Upper lobe of left lung (tissue), 6 donors: ENCODE measurements at regions not wholly inside any gene's neighbourhood (a gene's known extent, or its start where the extent isn't known, plus 50 kb on each side); places are given as distances from the start of the nearest gene placed in this dataset.
A peak's percentile ranks its signal among the peaks of the same experiment; 100 is the strongest.
"Not testable (repeated sequence)": the region's sequence is repeated elsewhere in the genome, so short reads cannot be mapped to it uniquely, and the experiment has no call there.

Experiments used
- ATAC-seq, 2 donors: fragments of 200-7000 bp; cut with Tn5 transposase; one replicate each; pipeline ENCODE4 v1.9.1; 2022; ENCODE audit warnings: mild to moderate bottlenecking in 2 of 2, moderate library complexity in 2 of 2; ENCODE audit not compliant: low FRiP score in 2 of 2
- DNase-seq, 2 donors: peaks; one replicate each; pipeline ENCODE4 v3.0.0-alpha.2; 2019 to 2020
- H3K27ac ChIP-seq, 4 donors: fragments of 200-600 bp; sonication (generic); one replicate each; pipeline ENCODE4 v1.5.1; 2016 to 2019
- H3K27me3 ChIP-seq, 4 donors: fragments of 200-600 bp; sonication (generic); one replicate each; pipeline ENCODE4 v1.5.1; 2017 to 2019
- H3K36me3 ChIP-seq, 4 donors: fragments of 200-600 bp; sonication (generic); one replicate each; pipeline ENCODE4 v1.5.1; 2016 to 2019
- H3K4me1 ChIP-seq, 4 donors: fragments of 200-600 bp; sonication (generic); one replicate each; pipeline ENCODE4 v1.5.1; 2018 to 2019
- H3K4me3 ChIP-seq, 4 donors: fragments of 200-600 bp; sonication (generic); one replicate each; pipeline ENCODE4 v1.5.1; 2017 to 2019; ENCODE audit warnings: mild to moderate bottlenecking in 2 of 4, moderate library complexity in 1 of 4
- H3K9me3 ChIP-seq, 4 donors: fragments of 200-600 bp; sonication (generic); one replicate each; pipeline ENCODE4 v1.5.1; 2018 to 2019
- EP300 ChIP-seq, 4 donors: sonication (generic); formaldehyde crosslinking; IDR thresholded peaks; one replicate each; pipeline ENCODE4 v1.5.1; 2017; ENCODE audit warnings: antibody characterized with exemption in 4 of 4, control low read depth in 2 of 4
- POLR2A ChIP-seq, 4 donors: fragments of 450-650 bp; IDR thresholded peaks; one replicate each; pipeline ENCODE4 v1.5.1; 2016 to 2017; ENCODE audit warnings: antibody characterized with exemption in 4 of 4, mild to moderate bottlenecking in 2 of 4
- POLR2AphosphoS5 ChIP-seq, 2 donors: sonication (generic); formaldehyde crosslinking; IDR thresholded peaks; one replicate each; pipeline ENCODE4 v1.5.1; 2017; ENCODE audit warnings: antibody characterized with exemption in 2 of 2
- WGBS, 2 donors: methylation state at CpG; one replicate each; pipeline ENCODE4 v1.1.5; 2017 to 2018; 5-methylcytosine and 5-hydroxymethylcytosine counted together
- TF ChIP-seq, protein P1 (sequence below), 6 experiments: fragments of 450-650 bp in 4 of 6; fragments of 200-600 bp in 2 of 6; sonication (generic) in 2 of 6; IDR thresholded peaks; one replicate each; pipeline ENCODE4 v1.5.1; 2016 to 2019; ENCODE audit warnings: antibody characterized with exemption in 6 of 6
- donor health status: DM: no; HTN: no; CAD: no; lungs with moderate emphysema.
- donor health status: DM: no; HTN: yes; CAD: no; lungs with severe emphysema.

DNA sequence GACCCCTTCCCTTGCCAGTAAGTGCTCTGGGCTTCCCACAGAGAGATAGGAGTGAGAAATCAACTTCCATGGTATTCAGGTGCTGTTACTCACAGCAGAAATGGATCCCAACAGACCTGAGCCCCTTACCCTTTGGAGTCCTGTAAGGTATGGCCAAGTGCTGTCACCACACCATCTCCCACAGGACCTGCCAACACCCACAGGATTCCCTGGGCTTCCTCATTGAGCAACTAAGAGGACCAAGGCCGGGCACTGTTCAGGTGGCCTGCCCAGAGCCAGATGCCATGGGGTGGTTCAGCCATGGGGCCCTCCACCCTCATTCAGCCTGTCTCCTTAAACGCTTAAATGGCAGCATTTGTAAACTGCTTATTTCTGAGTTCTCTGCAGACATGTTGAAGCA lies 166.2 kb downstream of the TRIM43 start:
- ATAC-seq: no peak
- Histone ChIP-seq H3K4me3 (no peak overlapping the region), H3K4me1 (no peaks in the 10 kb centered on the region), H3K27me3 (no peaks in the 10 kb centered on the region), H3K27ac (no peak overlapping the region), H3K36me3 (no peaks in the 10 kb centered on the region), H3K9me3 (no peaks in the 10 kb centered on the region)
- WGBS, 2 donors: 65 to 69% methylated on average over 2 of the region's 2 CpGs
- no peak for DNase-seq
- TF ChIP-seq EP300 (IDR thresholded peaks at IDR 0.05) (no peak), POLR2A (IDR thresholded peaks at IDR 0.05) (no peak), POLR2AphosphoS5 (IDR thresholded peaks at IDR 0.05) (no peak)
- TF ChIP-seq, protein P1, sequence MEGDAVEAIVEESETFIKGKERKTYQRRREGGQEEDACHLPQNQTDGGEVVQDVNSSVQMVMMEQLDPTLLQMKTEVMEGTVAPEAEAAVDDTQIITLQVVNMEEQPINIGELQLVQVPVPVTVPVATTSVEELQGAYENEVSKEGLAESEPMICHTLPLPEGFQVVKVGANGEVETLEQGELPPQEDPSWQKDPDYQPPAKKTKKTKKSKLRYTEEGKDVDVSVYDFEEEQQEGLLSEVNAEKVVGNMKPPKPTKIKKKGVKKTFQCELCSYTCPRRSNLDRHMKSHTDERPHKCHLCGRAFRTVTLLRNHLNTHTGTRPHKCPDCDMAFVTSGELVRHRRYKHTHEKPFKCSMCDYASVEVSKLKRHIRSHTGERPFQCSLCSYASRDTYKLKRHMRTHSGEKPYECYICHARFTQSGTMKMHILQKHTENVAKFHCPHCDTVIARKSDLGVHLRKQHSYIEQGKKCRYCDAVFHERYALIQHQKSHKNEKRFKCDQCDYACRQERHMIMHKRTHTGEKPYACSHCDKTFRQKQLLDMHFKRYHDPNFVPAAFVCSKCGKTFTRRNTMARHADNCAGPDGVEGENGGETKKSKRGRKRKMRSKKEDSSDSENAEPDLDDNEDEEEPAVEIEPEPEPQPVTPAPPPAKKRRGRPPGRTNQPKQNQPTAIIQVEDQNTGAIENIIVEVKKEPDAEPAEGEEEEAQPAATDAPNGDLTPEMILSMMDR (IDR thresholded peaks at IDR 0.05): no peak

DNA sequence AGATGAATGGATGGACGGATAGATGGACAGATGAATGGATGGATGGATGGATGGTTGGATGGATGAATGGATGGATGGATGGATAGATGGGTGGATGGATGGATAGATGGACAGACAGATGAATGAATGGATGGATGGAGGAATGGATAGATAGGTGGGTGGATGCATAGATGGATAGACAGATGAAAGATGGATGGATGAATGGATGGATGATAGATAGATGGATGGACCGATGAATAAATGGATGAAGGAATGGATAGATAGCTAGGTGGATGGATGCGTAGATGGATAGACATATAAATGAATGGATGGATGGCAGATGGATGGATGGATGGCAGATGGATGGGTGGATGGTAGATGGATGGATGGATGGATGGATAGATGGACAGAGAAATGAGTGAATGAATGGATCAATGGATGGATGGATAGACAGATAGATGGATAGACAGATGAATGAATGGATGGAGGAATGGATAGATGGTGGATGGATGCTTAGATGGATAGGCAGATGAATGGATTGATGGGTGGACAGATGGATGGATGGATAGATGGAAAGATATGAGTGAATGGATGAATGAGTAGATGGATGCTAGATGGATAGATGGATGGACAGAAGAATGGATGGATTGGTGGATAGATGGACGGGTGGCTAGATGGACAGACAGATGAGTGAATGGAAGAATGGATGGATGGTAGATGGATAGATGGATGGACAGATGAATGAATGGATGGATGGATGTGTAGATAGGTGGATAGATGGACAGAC lies 167.9 kb downstream of the TRIM43 start:
- Histone ChIP-seq H3K27me3 (no peaks in the 10 kb centered on the region), H3K36me3 (no peaks in the 10 kb centered on the region), H3K27ac (no peak overlapping the region), H3K4me3 (no peak overlapping the region), H3K9me3 (no peaks in the 10 kb centered on the region), H3K4me1 (no peaks in the 10 kb centered on the region)
- TF ChIP-seq EP300 (IDR thresholded peaks at IDR 0.05) (no peak), POLR2AphosphoS5 (IDR thresholded peaks at IDR 0.05) (no peak), POLR2A (IDR thresholded peaks at IDR 0.05) (no peak)
- TF ChIP-seq, protein P1 (IDR thresholded peaks at IDR 0.05): no peak
- 80 to 81% methylated on average over 4 of the region's 4 CpGs for WGBS, 2 donors
- ATAC-seq: no peak
- no peak for DNase-seq

DNA sequence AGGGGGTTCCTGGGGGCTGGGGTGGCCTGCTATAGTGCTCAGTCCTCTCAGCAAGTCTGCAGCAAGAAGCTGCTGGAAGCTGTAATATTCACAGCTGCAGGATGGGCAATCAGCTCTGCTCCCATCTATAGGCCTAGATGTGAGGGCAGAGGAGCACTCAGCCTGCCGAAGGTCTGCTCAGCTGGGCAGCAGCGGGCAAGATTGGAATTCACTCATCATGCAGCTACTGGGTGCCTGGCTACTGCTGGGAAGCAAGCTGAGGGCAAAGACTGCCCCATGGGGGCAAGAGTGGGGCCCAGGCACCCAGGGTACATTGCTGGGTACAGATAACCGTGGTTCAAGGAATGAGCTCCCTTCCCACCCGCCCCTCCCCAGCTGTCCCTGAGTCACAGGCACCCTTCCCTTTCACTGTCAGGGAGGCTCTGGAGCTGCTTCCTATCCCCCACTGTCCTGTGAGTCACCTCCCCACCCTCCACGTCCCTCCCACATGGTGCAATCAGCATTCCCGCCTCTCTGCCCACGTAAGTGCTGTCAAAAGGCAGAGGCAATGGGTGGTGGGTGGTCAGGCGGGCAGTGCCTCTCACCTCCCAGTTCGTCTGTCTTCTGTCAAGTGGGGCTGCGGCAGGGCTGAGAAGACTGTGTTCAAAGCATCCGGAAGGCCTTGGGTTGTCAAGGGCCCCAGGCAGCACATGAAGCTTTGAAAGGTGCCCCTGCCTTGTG lies 169.2 kb downstream of the TRIM43 start:
- DNase-seq (no peak), ATAC-seq (peak in 1 of 2 donors; percentile 71)
- Histone ChIP-seq H3K36me3 (no peaks in the 10 kb centered on the region), H3K4me3 (no peak overlapping the region), H3K4me1 (no peaks in the 10 kb centered on the region), H3K9me3 (no peaks in the 10 kb centered on the region), H3K27me3 (no peaks in the 10 kb centered on the region), H3K27ac (no peak overlapping the region)
- 70 to 71% methylated on average over 2 to 11 of the region's 11 CpGs for WGBS, 2 donors
- TF ChIP-seq, protein P1 (IDR thresholded peaks at IDR 0.05): no peak
- TF ChIP-seq EP300 (IDR thresholded peaks at IDR 0.05) (no peak), POLR2A (IDR thresholded peaks at IDR 0.05) (no peak), POLR2AphosphoS5 (IDR thresholded peaks at IDR 0.05) (no peak)

DNA sequence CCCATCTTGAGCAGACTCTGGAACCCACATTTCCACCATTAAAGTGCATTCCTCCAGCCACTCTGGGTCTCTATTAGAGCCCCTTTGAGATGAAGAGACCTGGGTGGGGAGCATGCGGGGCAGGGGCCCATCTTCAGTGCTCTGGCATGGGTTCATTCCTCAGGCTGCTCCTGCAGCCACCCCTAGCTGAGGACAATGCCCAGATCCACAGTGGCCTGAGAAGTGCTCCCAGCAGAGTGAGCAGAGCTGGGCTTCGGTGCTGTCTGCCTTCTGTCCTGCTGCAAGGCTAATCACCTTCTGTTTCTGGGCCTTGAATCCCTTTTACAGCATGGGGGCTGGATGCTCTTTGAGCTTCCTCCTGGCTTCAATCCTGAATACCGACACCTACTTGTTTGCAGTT lies 169.8 kb downstream of the TRIM43 start:
- WGBS, 2 donors: 76 to 82% methylated on average over 2 to 3 of the region's 3 CpGs
- DNase-seq: no peak
- H3K27me3 ChIP-seq: no peaks in the 10 kb centered on the region
- no peaks in the 10 kb centered on the region for H3K4me1 ChIP-seq
- peak in 1 of 2 donors; percentile 3 for ATAC-seq
- no peaks in the 10 kb centered on the region for H3K36me3 ChIP-seq
- no peak overlapping the region for H3K27ac ChIP-seq
- no peak for TF ChIP-seq POLR2A (IDR thresholded peaks at IDR 0.05)
- no peak for TF ChIP-seq POLR2AphosphoS5 (IDR thresholded peaks at IDR 0.05)
- TF ChIP-seq EP300 (IDR thresholded peaks at IDR 0.05): no peak
- TF ChIP-seq, protein P1 (IDR thresholded peaks at IDR 0.05): no peak
- H3K9me3 ChIP-seq: no peaks in the 10 kb centered on the region
- no peak overlapping the region for H3K4me3 ChIP-seq

DNA sequence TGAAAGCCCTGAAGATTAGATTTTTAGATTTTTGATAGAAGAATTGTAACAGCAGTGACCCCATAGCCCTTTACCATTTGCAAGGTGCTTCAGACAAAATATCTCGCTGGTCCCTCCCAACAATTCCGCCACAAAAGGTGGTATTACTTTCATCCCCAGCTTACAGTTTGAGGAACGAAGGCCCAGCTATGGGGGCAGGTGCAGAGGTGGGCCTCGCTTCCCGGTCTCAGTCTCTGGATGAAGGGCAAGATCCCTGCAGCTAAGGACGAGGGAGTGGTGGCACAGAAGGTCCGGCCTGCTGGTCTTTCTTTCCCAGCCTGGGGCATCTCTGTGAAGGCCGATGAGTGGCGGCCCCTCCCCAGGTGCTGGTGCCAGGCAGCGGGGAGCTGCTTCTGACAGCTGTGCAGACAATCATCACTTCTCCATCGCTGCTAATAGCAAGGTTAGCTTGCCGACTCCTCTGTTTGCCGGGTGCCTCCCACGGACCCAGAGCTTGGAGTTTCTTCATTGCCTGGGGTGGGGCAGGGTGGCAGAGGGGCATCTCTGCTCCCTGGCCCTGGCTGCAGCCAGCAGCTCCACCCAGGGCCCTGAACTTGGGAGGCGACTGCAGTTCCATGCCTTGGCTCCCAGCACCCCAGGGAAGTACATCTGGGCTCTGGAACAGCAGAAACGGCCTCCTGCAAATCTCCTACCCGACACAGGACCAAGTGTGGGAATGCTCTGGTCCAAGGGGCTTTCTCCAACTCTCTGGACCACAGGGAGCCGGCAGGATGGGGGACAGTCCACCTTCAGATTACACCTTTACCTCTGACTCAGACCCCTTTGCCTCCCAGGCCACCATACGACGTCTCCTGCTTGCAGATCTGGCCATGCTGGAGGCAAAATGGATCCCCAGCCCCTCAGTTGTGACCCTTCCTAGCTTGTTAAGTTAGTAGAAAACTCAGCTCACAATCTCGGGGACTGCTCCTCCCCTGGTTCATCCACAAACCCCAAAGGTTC lies 170.5 kb downstream of the TRIM43 start:
- WGBS, 2 donors: 83 to 86% methylated on average over 14 to 18 of the region's 21 CpGs
- H3K36me3 ChIP-seq, DNase-seq, H3K27me3 ChIP-seq, H3K27ac ChIP-seq, H3K4me1 ChIP-seq, H3K4me3 ChIP-seq, H3K9me3 ChIP-seq, ATAC-seq: not testable (repeated sequence)

DNA sequence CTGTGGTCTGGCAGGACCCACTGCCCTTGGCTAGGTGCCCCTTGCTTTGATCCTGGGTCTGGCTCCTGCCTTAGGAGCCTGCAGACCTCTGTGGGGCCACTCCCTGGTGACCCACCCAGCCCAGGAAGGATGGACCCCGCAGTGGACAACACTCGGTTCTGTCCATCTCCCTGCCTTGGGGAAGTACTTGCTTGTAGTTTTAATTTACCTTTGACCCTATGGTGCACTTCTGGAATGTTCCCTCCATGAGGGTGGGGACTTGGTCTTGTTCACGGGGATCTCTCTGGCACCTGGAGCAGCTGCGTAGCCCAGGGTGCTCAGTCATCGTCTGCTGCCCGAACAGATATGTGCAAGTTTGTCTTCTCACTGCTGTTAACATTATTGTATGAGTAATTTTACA lies 171.3 kb downstream of the TRIM43 start:
- not testable (repeated sequence) for H3K4me3 ChIP-seq, ATAC-seq, DNase-seq, H3K27ac ChIP-seq, H3K27me3 ChIP-seq, H3K4me1 ChIP-seq, H3K9me3 ChIP-seq, H3K36me3 ChIP-seq
- WGBS, 2 donors: 71 to 81% methylated on average over 4 to 6 of the region's 6 CpGs

DNA sequence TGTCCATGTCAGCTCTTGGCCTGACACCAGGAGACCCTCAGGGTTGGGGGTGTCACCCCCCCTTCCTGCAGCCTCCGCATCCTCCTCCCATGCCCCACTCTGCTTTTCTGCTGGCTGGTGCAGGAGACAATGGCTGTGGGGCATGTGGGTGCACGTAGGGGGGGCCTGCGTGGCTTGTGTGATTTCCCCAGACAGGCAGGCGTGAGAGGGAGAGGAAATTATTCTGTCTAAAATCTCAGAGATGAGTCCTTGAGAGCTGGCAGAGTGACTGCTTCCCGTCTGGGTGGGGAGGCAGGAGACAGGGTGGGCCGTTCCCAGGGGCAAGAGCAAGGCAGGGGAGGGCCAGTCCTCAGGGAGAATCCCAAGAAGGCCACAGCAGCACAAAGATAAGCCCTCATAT lies 173.2 kb downstream of the TRIM43 start:
- not testable (repeated sequence) for H3K4me1 ChIP-seq, H3K36me3 ChIP-seq, ATAC-seq, H3K9me3 ChIP-seq, DNase-seq, H3K27me3 ChIP-seq, H3K27ac ChIP-seq, H3K4me3 ChIP-seq
- WGBS, 2 donors: 60 to 76% methylated on average over 1 to 6 of the region's 6 CpGs
